Upper lobe of left lung (tissue), 4 donors: ENCODE measurements at regions not wholly inside any gene's neighbourhood (a gene's known extent, or its start where the extent isn't known, plus 50 kb on each side); places are given as distances from the start of the nearest gene placed in this dataset.

Experiments
- EP300 ChIP-seq, 4 donors: sonication (generic); formaldehyde crosslinking; IDR thresholded peaks; one replicate each; pipeline ENCODE4 v1.5.1; 2017; ENCODE audit warnings: antibody characterized with exemption in 4 of 4, control low read depth in 2 of 4
- POLR2A ChIP-seq, 4 donors: fragments of 450-650 bp; IDR thresholded peaks; one replicate each; pipeline ENCODE4 v1.5.1; 2016 to 2017; ENCODE audit warnings: antibody characterized with exemption in 4 of 4, mild to moderate bottlenecking in 2 of 4
- TF ChIP-seq, protein P1 (sequence below), 6 experiments: fragments of 450-650 bp in 4 of 6; fragments of 200-600 bp in 2 of 6; sonication (generic) in 2 of 6; IDR thresholded peaks; one replicate each; pipeline ENCODE4 v1.5.1; 2016 to 2019; ENCODE audit warnings: antibody characterized with exemption in 6 of 6

DNA sequence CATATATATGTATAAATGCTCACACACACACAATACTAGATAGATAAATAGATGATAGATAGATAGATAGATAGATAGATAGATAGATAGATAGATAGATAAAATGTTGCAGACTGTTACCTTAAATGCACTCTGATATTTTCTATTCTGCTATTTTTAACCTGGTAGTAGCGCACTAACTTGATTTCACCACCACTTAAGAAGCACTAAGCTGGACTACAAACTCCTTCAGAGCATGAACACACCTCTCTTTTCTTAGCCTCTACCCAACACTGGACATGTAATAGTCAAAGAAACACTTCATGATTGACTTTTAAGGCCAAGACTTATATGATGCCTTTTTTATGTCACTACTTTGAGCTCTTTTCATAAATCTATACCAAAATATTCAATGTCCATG, 304.6 kb upstream of the UBE2E2 start:
- no peak for TF ChIP-seq EP300 (IDR thresholded peaks at IDR 0.05)
- TF ChIP-seq, protein P1, sequence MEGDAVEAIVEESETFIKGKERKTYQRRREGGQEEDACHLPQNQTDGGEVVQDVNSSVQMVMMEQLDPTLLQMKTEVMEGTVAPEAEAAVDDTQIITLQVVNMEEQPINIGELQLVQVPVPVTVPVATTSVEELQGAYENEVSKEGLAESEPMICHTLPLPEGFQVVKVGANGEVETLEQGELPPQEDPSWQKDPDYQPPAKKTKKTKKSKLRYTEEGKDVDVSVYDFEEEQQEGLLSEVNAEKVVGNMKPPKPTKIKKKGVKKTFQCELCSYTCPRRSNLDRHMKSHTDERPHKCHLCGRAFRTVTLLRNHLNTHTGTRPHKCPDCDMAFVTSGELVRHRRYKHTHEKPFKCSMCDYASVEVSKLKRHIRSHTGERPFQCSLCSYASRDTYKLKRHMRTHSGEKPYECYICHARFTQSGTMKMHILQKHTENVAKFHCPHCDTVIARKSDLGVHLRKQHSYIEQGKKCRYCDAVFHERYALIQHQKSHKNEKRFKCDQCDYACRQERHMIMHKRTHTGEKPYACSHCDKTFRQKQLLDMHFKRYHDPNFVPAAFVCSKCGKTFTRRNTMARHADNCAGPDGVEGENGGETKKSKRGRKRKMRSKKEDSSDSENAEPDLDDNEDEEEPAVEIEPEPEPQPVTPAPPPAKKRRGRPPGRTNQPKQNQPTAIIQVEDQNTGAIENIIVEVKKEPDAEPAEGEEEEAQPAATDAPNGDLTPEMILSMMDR (IDR thresholded peaks at IDR 0.05): no peak
- no peak for TF ChIP-seq POLR2A (IDR thresholded peaks at IDR 0.05)
